Uterus (tissue), 2 donors: ENCODE measurements at regions not wholly inside any gene's neighbourhood (a gene's known extent, or its start where the extent isn't known, plus 50 kb on each side); places are given as distances from the start of the nearest gene placed in this dataset.

ENCODE experiments used
- CTCF ChIP-seq, 4 experiments: fragments of 200-600 bp in 2 of 4; fragments of 450-650 bp in 2 of 4; sonication (generic) in 2 of 4; IDR thresholded peaks; one replicate each; pipeline ENCODE4 v1.5.1; 2016 to 2019; ENCODE audit warnings: antibody characterized with exemption in 4 of 4, mild to moderate bottlenecking in 2 of 4, moderate library complexity in 1 of 4
- POLR2A ChIP-seq, 2 donors: fragments of 450-650 bp; IDR thresholded peaks; one replicate each; pipeline ENCODE4 v1.6.1; 2016; ENCODE audit warnings: antibody characterized with exemption in 2 of 2, mild to moderate bottlenecking in 1 of 2, moderate library complexity in 1 of 2

GRCh38 chr11:95374105-95374504 lies 143.1 kb upstream of the SESN3 start:
- TF ChIP-seq CTCF (IDR thresholded peaks at IDR 0.05), result no peak
- TF ChIP-seq POLR2A (IDR thresholded peaks at IDR 0.05), result no peak
